Caco-2 (cell line): ENCODE measurements at regions not wholly inside any gene's neighbourhood (a gene's known extent, or its start where the extent isn't known, plus 50 kb on each side); places are given as distances from the start of the nearest gene placed in this dataset.

Experiments used
- BruUV-seq: library from RNA; stranded (reverse); fragments of 400-500 nt; replicated peaks from 2 replicates; lab custom pipeline; 2021; lab: Mats Ljungman, UMichigan
- CTCF ChIA-PET: fragments of 300-600 bp; sonication (Branson Sonifier 250); formaldehyde crosslinking; loops from one replicate; lab custom pipeline; 2022; ENCODE audit warnings: antibody characterized with exemption; lab: Charles Lee
- POLR2A ChIA-PET: fragments of 300-600 bp; sonication (Branson Sonifier 250); formaldehyde crosslinking; loops from one replicate; lab custom pipeline; 2022; ENCODE audit warnings: antibody characterized with exemption; lab: Charles Lee
- DNase-seq, 2 experiments: peaks; one replicate each; pipeline versions ENCODE4 v3.0.0 to v3.0.0-alpha.2; 2020 to 2022
- H3K27me3 ChIP-seq: replicated peaks from 2 replicates; pipeline ENCODE4 v1.6.0; 2011; ENCODE audit warnings: low read length; ENCODE audit not compliant: control insufficient read depth, insufficient read depth
- H3K36me3 ChIP-seq: 2 replicates; pipeline ENCODE4 v1.5.1; 2011; ENCODE audit warnings: low read length; ENCODE audit not compliant: control insufficient read depth, insufficient read depth
- H3K4me1 ChIP-seq: fragments of 250-450 bp; sonication (Bioruptor Pico); 2 replicates; pipeline ENCODE4 v1.5.1; 2020; ENCODE audit warnings: mild to moderate bottlenecking
- H3K4me3 ChIP-seq: 2 replicates; pipeline ENCODE4 v1.5.1; 2011; ENCODE audit warnings: low read depth, mild to moderate bottlenecking, control low read depth, low read length
- H3K9me3 ChIP-seq: fragments of 250-450 bp; sonication (Bioruptor Pico); 2 replicates; pipeline ENCODE4 v1.5.1; 2020; ENCODE audit warnings: mild to moderate bottlenecking, moderate library complexity
- H3K27ac Mint-ChIP-seq: one replicate; pipeline ENCODE4 v1.8.0; 2022; ENCODE audit warnings: mixed read lengths; ENCODE audit not compliant: unreplicated experiment
- H3K27me3 Mint-ChIP-seq: one replicate; pipeline ENCODE4 v1.8.0; 2022; ENCODE audit warnings: mixed read lengths; ENCODE audit not compliant: insufficient read depth, unreplicated experiment
- H3K36me3 Mint-ChIP-seq: one replicate; pipeline ENCODE4 v1.8.0; 2022; ENCODE audit warnings: mild to moderate bottlenecking, mixed read lengths; ENCODE audit not compliant: insufficient read depth, unreplicated experiment
- H3K4me1 Mint-ChIP-seq: one replicate; pipeline ENCODE4 v1.8.0; 2022; ENCODE audit warnings: low read depth, mixed read lengths; ENCODE audit not compliant: unreplicated experiment
- H3K4me3 Mint-ChIP-seq: one replicate; pipeline ENCODE4 v1.8.0; 2022; ENCODE audit warnings: mild to moderate bottlenecking, moderate library complexity, mixed read lengths; ENCODE audit not compliant: unreplicated experiment
- H3K9me3 Mint-ChIP-seq: one replicate; pipeline ENCODE4 v1.8.0; 2022; ENCODE audit warnings: mixed read lengths; ENCODE audit not compliant: unreplicated experiment
- CTCF ChIP-seq, 2 experiments: fragments of 200-600 bp in 1 of 2; IDR thresholded peaks; 1 replicate in 1 of 2; 2 replicates in 1 of 2; pipeline versions ENCODE4 v1.5.1 to v1.8.0; 2011 to 2022; ENCODE audit warnings: antibody characterized with exemption in 1 of 2, control low read depth in 1 of 2, inconsistent platforms in 1 of 2, low read depth in 1 of 2, low read length in 1 of 2, mild to moderate bottlenecking in 1 of 2, moderate library complexity in 1 of 2; ENCODE audit not compliant: insufficient read depth in 1 of 2, severe bottlenecking in 1 of 2, unreplicated experiment in 1 of 2
- intact Hi-C: fragments of 100-400 bp; cut with micrococcal nuclease; formaldehyde crosslinking; loops from one replicate; pipeline ENCODE4 v1.10.0; 2022; ENCODE audit not compliant: unreplicated experiment

GRCh38 chr5:38045446-38045845 is 205.6 kb upstream of the GDNF start:
- no TSS peak for BruUV-seq
- DNase-seq: no peak
- intact Hi-C loops: no loop called here
- Mint-ChIP-seq H3K27ac (no peak overlapping the region), H3K4me3 (no peak overlapping the region), H3K27me3 (peaks cover 18% of the 10 kb centered on the region), H3K9me3 (no peaks in the 10 kb centered on the region), H3K36me3 (no peaks in the 10 kb centered on the region), H3K4me1 (no peaks in the 10 kb centered on the region)
- CTCF ChIA-PET: no interaction called here
- POLR2A ChIA-PET: no interaction called here
- H3K27me3 ChIP-seq: no peaks in the 10 kb centered on the region
- no peaks in the 10 kb centered on the region for H3K36me3 ChIP-seq
- no peaks in the 10 kb centered on the region for H3K9me3 ChIP-seq
- H3K4me3 ChIP-seq: no peak overlapping the region
- TF ChIP-seq CTCF (IDR thresholded peaks at IDR 0.05; ENCODE audit: insufficient read depth in 1 of 2, low read depth in 1 of 2, low read length in 1 of 2, severe bottlenecking in 1 of 2, unreplicated experiment in 1 of 2): no peak
- H3K4me1 ChIP-seq: no peaks in the 10 kb centered on the region

GRCh38 chr5:38039826-38040225 is 200.0 kb upstream of the GDNF start:
- CTCF ChIA-PET: no interaction called here
- no peaks in the 10 kb centered on the region for H3K9me3 Mint-ChIP-seq

GRCh38 chr5:38039091-38039490 is 199.2 kb upstream of the GDNF start:
- H3K36me3 Mint-ChIP-seq: no peaks in the 10 kb centered on the region
- intact Hi-C loops: no loop called here

More at GRCh38 chr5:38039826-38040225, 200.0 kb upstream of the GDNF start:
- H3K27ac Mint-ChIP-seq: no peak overlapping the region
- no TSS peak for BruUV-seq
- no peaks in the 10 kb centered on the region for H3K36me3 Mint-ChIP-seq
- no peaks in the 10 kb centered on the region for H3K36me3 ChIP-seq
- H3K4me1 Mint-ChIP-seq: no peaks in the 10 kb centered on the region
- TF ChIP-seq CTCF (IDR thresholded peaks at IDR 0.05; ENCODE audit: insufficient read depth in 1 of 2, low read depth in 1 of 2, low read length in 1 of 2, severe bottlenecking in 1 of 2, unreplicated experiment in 1 of 2): no peak
- H3K4me1 ChIP-seq: no peaks in the 10 kb centered on the region
- H3K27me3 Mint-ChIP-seq: peaks cover 26% of the 10 kb centered on the region
- H3K9me3 ChIP-seq: no peaks in the 10 kb centered on the region
- DNase-seq: no peak
- no peak overlapping the region for H3K4me3 Mint-ChIP-seq
- no peaks in the 10 kb centered on the region for H3K27me3 ChIP-seq
- POLR2A ChIA-PET: no interaction called here
- intact Hi-C loops: no loop called here
- H3K4me3 ChIP-seq: no peak overlapping the region

More at GRCh38 chr5:38039091-38039490, 199.2 kb upstream of the GDNF start:
- no peaks in the 10 kb centered on the region for H3K36me3 ChIP-seq
- no peak overlapping the region for H3K4me3 Mint-ChIP-seq
- DNase-seq: no peak
- no peaks in the 10 kb centered on the region for H3K4me1 Mint-ChIP-seq
- H3K9me3 Mint-ChIP-seq: no peaks in the 10 kb centered on the region
- ChIA-PET CTCF (interaction anchor here (0.6 kb wide), 1 partner anchor 115 kb away, joined by 10 read pairs; no protein-coding TSS in a partner anchor), POLR2A (no interaction called here)
- H3K27me3 ChIP-seq: no peaks in the 10 kb centered on the region
- no peak overlapping the region for H3K27ac Mint-ChIP-seq
- peaks cover 22% of the 10 kb centered on the region for H3K27me3 Mint-ChIP-seq
- H3K4me3 ChIP-seq: no peak overlapping the region
- H3K4me1 ChIP-seq: no peaks in the 10 kb centered on the region
- BruUV-seq: no TSS peak
- TF ChIP-seq CTCF (IDR thresholded peaks at IDR 0.05; ENCODE audit: insufficient read depth in 1 of 2, low read depth in 1 of 2, low read length in 1 of 2, severe bottlenecking in 1 of 2, unreplicated experiment in 1 of 2): no peak
- H3K9me3 ChIP-seq: no peaks in the 10 kb centered on the region
